ENCODE measurements at regions not wholly inside any gene's neighbourhood (a gene's known extent, or its start where the extent isn't known, plus 50 kb on each side); places are given as distances from the start of the nearest gene placed in this dataset.

- Histone ChIP-seq H3K4me3 (ENCODE audit: low read length) (no peak overlapping the region), H3K36me3 (ENCODE audit: insufficient read depth, low read length) (no peaks in the 10 kb centered on the region), H3K9ac (ENCODE audit: low read length) (no peak overlapping the region), H4K20me1 (ENCODE audit: insufficient read depth) (no peaks in the 10 kb centered on the region), H3K9me3 (ENCODE audit: low read length) (no peaks in the 10 kb centered on the region), H3K27me3 (ENCODE audit: insufficient read depth, low read depth, low read length) (no peaks in the 10 kb centered on the region), H3K9me2 (ENCODE audit: insufficient read depth, low read length) (no peaks in the 10 kb centered on the region), H3K27ac (ENCODE audit: low read length) (no peak overlapping the region), H2AFZ (ENCODE audit: low read depth, low read length) (no peak overlapping the region), H3K79me2 (replicated peaks; ENCODE audit: insufficient read depth, low read length) (no peaks in the 10 kb centered on the region), H3F3A (ENCODE audit: insufficient read depth, low read length, poor library complexity, severe bottlenecking) (no peaks in the 10 kb centered on the region), H3K4me2 (ENCODE audit: low read length) (no peak overlapping the region)
- TF ChIP-seq EP300 (conservative IDR thresholded peaks at IDR 0.05; ENCODE audit: poor library complexity, severe bottlenecking) (no peak), POLR2AphosphoS5 (IDR thresholded peaks at IDR 0.05) (no peak), TAF1 (IDR thresholded peaks at IDR 0.05; ENCODE audit: low read depth) (no peak), EZH2 (IDR thresholded peaks at IDR 0.05; ENCODE audit: borderline replicate concordance, insufficient read depth, low read length, poor library complexity, severe bottlenecking) (no peak), REST (IDR thresholded peaks at IDR 0.05; ENCODE audit: borderline replicate concordance) (no peak), MXI1 (conservative IDR thresholded peaks at IDR 0.05; ENCODE audit: poor library complexity, severe bottlenecking) (no peak)
Observed at GRCh38 chr11:92681586-92681985, 287.9 kb upstream of the MTNR1B start.

- no peaks in the 10 kb centered on the region for H4K20me1 ChIP-seq (ENCODE audit: insufficient read depth)
- no peak overlapping the region for H3K4me3 ChIP-seq (ENCODE audit: low read length)
- H3K36me3 ChIP-seq (ENCODE audit: insufficient read depth, low read length): no peaks in the 10 kb centered on the region
- H3K9me3 ChIP-seq (ENCODE audit: low read length): no peaks in the 10 kb centered on the region
- no peaks in the 10 kb centered on the region for H3K9me2 ChIP-seq (ENCODE audit: insufficient read depth, low read length)
- no peak overlapping the region for H3K9ac ChIP-seq (ENCODE audit: low read length)
- H3F3A ChIP-seq (ENCODE audit: insufficient read depth, low read length, poor library complexity, severe bottlenecking): no peaks in the 10 kb centered on the region
- no peak overlapping the region for H2AFZ ChIP-seq (ENCODE audit: low read depth, low read length)
- no peak overlapping the region for H3K27ac ChIP-seq (ENCODE audit: low read length)
- no peak for TF ChIP-seq EP300 (conservative IDR thresholded peaks at IDR 0.05; ENCODE audit: poor library complexity, severe bottlenecking)
- no peak for TF ChIP-seq REST (IDR thresholded peaks at IDR 0.05; ENCODE audit: borderline replicate concordance)
- no peak for TF ChIP-seq CTCF (IDR thresholded peaks at IDR 0.05; ENCODE audit: poor library complexity, severe bottlenecking)
- no peak for TF ChIP-seq TAF1 (IDR thresholded peaks at IDR 0.05; ENCODE audit: low read depth)
- TF ChIP-seq SMC3 (conservative IDR thresholded peaks at IDR 0.05; ENCODE audit: poor library complexity): no peak
- no peak for TF ChIP-seq EZH2 (IDR thresholded peaks at IDR 0.05; ENCODE audit: borderline replicate concordance, insufficient read depth, low read length, poor library complexity, severe bottlenecking)
- no peak for TF ChIP-seq RAD21 (conservative IDR thresholded peaks at IDR 0.05)
- no peak for TF ChIP-seq POLR2AphosphoS5 (IDR thresholded peaks at IDR 0.05)
- no peak for TF ChIP-seq MXI1 (conservative IDR thresholded peaks at IDR 0.05; ENCODE audit: poor library complexity, severe bottlenecking)
- H3K79me2 ChIP-seq (replicated peaks; ENCODE audit: insufficient read depth, low read length): no peaks in the 10 kb centered on the region
- no peak overlapping the region for H3K4me2 ChIP-seq (ENCODE audit: low read length)
- H3K27me3 ChIP-seq (ENCODE audit: insufficient read depth, low read depth, low read length): no peaks in the 10 kb centered on the region
Observed at GRCh38 chr11:92682136-92682535, 287.3 kb upstream of the MTNR1B start.

Data from neural cell (in vitro differentiated cells).